Endometrium (tissue), 2 donors: ENCODE measurements at regions not wholly inside any gene's neighbourhood (a gene's known extent, or its start where the extent isn't known, plus 50 kb on each side); places are given as distances from the start of the nearest gene placed in this dataset.
"Not testable (repeated sequence)": the region's sequence is repeated elsewhere in the genome, so short reads cannot be mapped to it uniquely, and the experiment has no call there.

ENCODE experiments used
- FAIRE-seq: peaks from 2 replicates; lab custom pipeline; 2012; peaks lifted over from hg19 to GRCh38; lab: Jason Lieb, UNC
- donor health status: control.
- donor health status: control.

DNA sequence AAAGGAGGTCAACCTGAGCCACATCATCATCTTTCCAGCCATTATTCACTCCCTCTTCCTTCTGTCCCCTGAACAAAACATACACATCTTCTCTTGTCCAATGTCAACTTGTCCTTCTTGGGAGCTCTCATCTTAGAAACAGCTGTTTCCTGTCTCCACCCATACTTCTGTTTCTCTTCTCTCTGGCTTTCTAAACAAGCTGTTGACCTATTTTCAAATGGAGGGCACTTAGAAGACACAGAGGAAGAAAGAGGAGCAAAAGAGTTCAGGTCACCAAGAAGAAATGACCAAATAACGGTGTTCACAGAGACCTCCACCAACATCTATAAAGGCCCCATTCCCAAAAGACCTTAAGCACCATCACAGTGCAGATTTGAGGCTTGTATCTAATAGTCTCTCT is 355.9 kb upstream of the HNRNPA3 start:
- peak; percentile 60 for FAIRE-seq

DNA sequence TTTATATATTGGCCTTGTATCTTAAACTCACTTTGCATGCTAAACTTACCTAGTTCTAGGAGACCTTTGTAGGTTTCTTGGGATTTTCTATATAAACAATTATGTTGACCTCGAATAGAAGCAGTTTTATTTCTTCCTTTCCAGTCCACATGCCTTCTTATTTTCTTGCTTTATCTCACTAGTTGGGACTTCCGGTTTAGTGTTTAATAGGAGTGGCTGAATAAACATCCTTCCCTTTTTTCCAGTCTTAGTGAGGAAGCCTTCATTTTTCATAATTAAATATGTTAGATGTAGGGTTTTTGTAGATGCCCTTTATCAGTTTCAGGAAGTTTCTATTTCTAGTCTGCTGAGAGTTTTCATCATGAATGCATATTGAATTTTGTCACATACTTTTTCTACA is 347.3 kb upstream of the HNRNPA3 start:
- no peak for FAIRE-seq

DNA sequence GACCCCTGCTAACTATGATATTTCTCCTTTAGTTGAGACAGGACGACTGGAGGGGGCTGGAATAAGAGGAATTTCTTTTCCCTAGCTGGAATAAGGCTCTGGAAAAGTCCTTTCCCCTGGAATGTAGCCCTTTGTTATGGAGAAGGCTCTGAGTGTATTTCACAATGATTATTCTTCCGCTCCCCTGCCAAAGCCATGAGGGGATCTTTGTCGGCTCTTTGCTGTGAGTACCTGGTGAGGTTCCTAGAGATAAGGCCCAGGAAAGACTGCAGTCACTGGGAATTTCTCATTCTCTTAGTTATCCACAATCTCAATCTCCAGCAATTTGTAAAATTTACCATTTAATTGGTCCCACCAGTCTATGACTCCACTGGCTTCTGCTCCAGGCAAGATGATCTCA is 340.2 kb upstream of the HNRNPA3 start:
- FAIRE-seq = no peak

DNA sequence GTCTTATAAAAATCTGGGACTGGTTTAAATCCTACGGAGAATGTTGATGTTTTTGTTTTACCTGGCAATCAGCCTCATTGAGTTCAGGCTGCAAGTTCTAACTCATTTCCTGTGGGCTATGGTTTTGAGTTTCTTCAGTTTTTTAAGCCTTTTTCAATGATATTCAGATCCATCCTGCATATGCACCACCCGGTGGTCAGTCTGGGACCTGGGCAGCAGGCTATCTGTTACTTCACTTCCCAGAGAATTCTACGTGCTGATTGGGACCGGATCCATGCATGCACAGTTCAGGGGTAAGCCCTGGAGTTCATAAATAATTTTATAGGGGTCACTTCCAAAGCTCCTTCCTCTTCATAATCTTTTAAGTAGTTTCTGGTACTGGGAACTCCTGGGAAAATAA is 339.2 kb upstream of the HNRNPA3 start:
- no peak for FAIRE-seq

DNA sequence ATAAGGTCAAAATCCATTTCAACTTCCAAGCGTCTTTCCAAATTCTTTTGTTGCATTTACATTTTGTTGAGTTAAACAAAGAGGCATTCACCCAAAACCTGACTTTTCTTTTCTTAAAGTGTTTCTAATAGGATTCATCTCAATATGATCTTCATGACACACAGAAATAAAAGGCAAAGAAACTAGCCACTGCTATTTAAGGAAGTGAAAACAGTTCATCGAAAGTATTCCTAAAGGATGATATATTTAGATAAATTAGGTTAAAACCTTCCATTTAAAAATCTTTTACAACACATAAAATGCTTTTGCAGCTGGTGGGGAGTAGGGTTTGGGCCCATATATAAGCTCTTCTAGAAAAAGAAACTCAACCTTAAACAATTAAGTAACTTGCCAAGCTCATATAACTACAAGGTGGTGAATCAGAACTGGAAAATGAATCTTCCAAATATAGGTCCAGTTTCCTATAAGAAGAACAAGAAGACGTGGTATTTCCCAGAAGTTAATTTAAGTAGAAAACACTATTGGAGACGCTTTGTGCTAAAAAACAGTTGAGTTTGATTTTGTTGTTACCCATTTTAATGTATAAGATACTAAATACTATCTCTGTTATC is 336.0 kb upstream of the HNRNPA3 start:
- FAIRE-seq = no peak

DNA sequence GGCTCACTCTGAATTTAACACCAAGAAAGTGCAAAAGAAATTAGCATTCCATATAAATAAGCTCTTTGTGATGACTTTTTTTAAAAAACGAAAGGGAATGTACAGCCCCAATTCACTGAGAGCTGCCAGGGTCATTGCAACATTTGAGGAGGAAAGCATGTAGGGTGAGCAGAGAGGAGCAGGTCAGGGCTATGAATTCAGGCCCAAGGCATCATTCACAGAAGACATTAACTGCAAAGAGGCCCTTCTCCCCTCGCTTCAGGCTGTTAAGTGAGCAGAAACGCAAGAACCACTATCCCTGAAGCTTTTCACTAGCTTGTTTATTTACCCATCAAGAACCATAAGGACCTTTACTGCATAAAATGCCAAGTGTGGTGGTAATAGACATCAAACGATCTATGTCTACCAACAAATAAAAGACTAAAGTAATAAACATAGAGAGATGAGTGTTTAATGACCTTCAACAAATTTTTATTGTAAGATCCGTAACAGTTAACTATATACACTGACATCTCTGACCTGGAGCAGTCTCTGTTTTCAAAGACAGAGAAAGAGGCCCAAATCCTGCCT is 333.1 kb upstream of the HNRNPA3 start:
- FAIRE-seq = no peak

DNA sequence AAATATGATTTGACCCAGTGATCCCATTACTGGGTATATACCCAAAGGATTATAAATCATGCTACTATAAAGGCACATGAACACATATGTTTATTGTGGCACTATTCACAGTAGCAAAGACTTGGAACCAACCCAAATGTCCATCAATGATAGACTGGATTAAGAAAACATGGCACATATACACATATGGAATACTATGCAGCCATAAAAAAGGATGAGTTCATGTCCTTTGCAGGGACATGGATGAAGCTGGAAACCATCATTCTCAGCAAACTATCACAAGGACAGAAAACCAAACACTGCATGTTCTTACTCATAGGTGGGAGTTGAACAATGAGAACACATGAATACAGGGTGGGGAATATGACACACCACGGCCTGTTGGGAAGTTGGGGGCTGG is 330.5 kb upstream of the HNRNPA3 start:
- not testable (repeated sequence) for FAIRE-seq

- peak; percentile 82 for FAIRE-seq
Measured at GRCh38 chr2:176885001-176885643, 327.5 kb upstream of the HNRNPA3 start.

DNA sequence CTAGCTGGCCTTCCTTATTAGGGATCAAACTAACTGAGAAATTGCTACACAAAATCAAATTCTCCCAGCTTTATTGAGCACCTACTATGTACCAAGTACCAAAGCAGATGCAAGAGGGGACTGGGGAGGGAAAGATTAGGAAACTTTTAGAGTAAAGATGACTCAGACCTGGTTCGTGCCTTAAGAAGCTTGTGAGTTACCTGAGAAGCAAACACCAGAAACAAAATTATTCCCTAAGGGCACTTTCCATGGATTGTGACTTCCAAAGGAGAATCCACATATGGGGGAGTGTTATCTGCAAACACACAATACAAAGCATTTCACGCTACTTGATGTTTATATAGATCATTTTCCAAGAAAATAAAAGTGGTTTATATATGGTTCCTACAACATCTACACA is 326.9 kb upstream of the HNRNPA3 start:
- no peak for FAIRE-seq

GRCh38 chr2:176891105-176891504 is 321.5 kb upstream of the HNRNPA3 start:
- FAIRE-seq = no peak

DNA sequence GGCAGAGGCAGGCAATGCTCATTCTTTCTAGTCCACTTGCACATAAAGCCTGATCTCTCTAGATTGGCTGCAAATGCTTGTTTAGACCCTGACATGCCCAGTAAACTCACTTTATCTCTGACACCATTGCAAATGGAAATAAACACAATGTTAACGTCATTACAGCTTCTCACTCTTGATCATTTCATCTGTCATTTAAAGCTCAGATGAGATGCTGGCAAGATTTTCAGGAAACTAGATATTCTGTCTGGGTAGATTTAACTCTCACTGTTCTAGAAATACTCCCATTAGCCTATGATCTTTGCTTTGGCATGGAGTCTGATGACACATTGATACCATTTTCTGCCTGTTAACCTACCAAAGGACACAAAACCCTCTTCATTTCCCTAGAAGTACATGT is 320.7 kb upstream of the HNRNPA3 start:
- FAIRE-seq = no peak

- no peak for FAIRE-seq
Measured at GRCh38 chr2:176892676-176893226, 319.8 kb upstream of the HNRNPA3 start.

DNA sequence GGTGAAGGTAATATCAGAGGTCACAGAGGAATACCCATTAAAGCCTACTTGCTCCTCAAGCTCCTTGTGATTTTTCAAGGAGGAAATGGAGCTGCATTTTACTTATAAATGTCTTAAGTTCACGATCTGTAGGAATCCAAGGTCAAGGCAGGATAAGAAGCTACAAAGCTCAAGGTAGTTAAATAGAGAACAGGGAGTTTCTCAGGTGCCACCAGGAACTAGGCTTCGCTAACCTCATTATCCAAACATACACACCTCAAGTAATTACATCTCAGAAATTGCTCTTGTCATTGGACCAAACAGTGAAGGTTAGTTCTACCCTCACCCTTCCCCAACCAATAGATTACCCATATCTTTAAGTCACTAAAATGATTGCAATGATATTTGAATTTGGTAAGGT is 317.4 kb upstream of the HNRNPA3 start:
- FAIRE-seq = no peak

DNA sequence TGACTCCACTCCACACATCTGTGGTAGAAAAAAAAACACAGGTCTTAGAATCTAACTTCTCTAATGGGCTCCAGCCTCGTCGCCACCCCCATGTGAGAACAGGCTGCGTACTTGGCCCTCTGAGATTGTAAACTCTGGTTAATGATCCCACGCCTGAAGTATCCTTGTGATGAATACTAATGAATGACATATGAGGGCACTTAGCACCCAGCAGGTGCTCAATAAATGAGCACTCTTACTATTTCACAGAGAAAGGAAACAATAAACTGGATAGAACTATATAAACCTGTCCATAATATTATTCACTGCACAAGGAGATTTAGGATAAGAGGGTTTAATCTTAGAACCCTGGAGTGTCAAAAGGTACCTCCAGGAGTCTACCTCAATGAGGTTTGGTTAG is 310.1 kb upstream of the HNRNPA3 start:
- no peak for FAIRE-seq

- FAIRE-seq = not testable (repeated sequence)
Measured at GRCh38 chr2:176904053-176904452, 308.5 kb upstream of the HNRNPA3 start.

GRCh38 chr2:176907341-176907740 is 305.3 kb upstream of the HNRNPA3 start:
- no peak for FAIRE-seq

DNA sequence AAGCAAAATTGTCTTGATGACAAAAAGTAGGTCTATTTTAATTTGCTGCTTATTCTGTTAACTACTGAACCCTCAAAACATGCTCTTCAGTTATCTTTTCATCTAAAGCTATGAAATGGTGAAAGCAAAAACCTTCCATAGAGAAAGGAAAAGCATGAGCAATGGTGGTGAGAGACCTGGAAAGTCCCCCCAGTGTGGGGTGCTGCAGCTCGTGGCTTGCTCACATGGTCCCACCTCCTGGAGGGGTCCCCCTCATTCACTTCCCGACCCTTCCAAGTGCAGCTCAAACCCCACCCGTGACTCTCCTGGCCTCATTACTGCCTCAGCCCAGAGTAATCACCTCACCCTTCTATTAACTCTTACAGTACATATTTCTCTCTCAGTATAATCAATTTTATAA is 301.8 kb upstream of the HNRNPA3 start:
- FAIRE-seq = no peak

DNA sequence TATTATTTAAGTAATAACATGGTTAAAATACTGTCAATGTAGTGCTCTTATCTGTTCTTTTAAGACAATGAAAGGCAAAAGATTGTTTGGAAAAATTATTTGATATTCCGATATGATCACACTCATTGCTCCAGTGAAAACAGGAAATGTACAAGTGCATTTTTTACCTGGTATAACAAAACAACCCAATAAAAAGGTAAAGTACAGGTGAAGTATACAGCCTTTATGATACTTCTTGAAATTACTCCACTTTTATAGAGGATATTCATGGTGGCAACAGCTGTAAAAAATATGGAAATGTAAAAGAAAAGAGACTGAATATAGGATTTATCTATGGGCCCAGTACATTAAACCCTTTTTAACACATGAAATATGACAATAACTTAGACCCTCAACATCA is 298.6 kb upstream of the HNRNPA3 start:
- FAIRE-seq = no peak

DNA sequence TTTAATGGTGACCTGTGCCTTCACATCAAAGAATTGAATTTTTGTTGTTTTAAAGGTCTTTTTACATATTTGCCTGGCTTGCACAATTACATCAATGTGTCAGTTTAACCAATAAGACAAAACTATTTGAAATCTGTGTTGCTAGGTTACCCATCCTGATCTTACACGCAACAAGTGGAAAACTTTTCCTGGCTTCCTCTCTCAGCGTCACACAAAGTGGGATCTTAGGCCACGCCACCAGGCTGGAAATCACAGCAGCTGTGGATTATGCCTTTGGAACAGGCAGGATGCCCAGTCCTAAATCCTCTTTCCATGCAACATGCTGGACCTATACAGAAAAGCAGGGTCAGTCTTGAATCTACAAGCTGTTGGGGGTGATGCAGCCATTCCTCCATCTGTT is 298.2 kb upstream of the HNRNPA3 start:
- FAIRE-seq = no peak

GRCh38 chr2:176922545-176922944 is 290.0 kb upstream of the HNRNPA3 start:
- FAIRE-seq = not testable (repeated sequence)

GRCh38 chr2:176923205-176923604 is 289.4 kb upstream of the HNRNPA3 start:
- no peak for FAIRE-seq

- no peak for FAIRE-seq
Measured at GRCh38 chr2:176924909-176925534, 287.6 kb upstream of the HNRNPA3 start.

GRCh38 chr2:176926453-176926852 is 286.1 kb upstream of the HNRNPA3 start:
- FAIRE-seq = no peak
